ENCODE measurements at regions not wholly inside any gene's neighbourhood (a gene's known extent, or its start where the extent isn't known, plus 50 kb on each side); places are given as distances from the start of the nearest gene placed in this dataset.
"Not testable (repeated sequence)": the region's sequence is repeated elsewhere in the genome, so short reads cannot be mapped to it uniquely, and the experiment has no call there.

- no peak for DNase-seq (ENCODE audit: low spot score)
- intact Hi-C loops (cut with DNase I), result no loop called here
Measured at GRCh38 chr12:25384893-25385248, 134.1 kb upstream of the KRAS start.

GRCh38 chr12:25384038-25384892 is 133.5 kb upstream of the KRAS start:
- intact Hi-C loops (cut with DNase I), result no loop called here

GRCh38 chr12:25382311-25383106 is 131.8 kb upstream of the KRAS start:
- intact Hi-C loops (cut with DNase I), result no loop called here
- no peak for DNase-seq (ENCODE audit: low spot score)

More at GRCh38 chr12:25384038-25384892, 133.5 kb upstream of the KRAS start:
- DNase-seq (ENCODE audit: low spot score), result no peak

GRCh38 chr12:25377469-25378177 is 126.9 kb upstream of the KRAS start:
- intact Hi-C loops (cut with DNase I), result no loop called here
- DNase-seq (ENCODE audit: low spot score), result no peak

- intact Hi-C loops (cut with DNase I), result no loop called here
- no peak for DNase-seq (ENCODE audit: low spot score)
Measured at GRCh38 chr12:25376985-25377384, 126.3 kb upstream of the KRAS start.

- DNase-seq (ENCODE audit: low spot score), result no peak
- intact Hi-C loops (cut with DNase I), result no loop called here
Measured at GRCh38 chr12:25376407-25376806, 125.7 kb upstream of the KRAS start.

- DNase-seq (ENCODE audit: low spot score), result no peak
- intact Hi-C loops (cut with DNase I), result no loop called here
Measured at GRCh38 chr12:25372969-25373817, 122.5 kb upstream of the KRAS start.

GRCh38 chr12:25372002-25372401 is 121.3 kb upstream of the KRAS start:
- intact Hi-C loops (cut with DNase I), result no loop called here
- no peak for DNase-seq (ENCODE audit: low spot score)

GRCh38 chr12:25368557-25368956 is 117.8 kb upstream of the KRAS start:
- DNase-seq (ENCODE audit: low spot score), result no peak
- intact Hi-C loops (cut with DNase I), result no loop called here

- intact Hi-C loops (cut with DNase I), result no loop called here
- DNase-seq (ENCODE audit: low spot score), result no peak
Measured at GRCh38 chr12:25366122-25366521, 115.4 kb upstream of the KRAS start.

GRCh38 chr12:25365340-25365730 is 114.6 kb upstream of the KRAS start:
- intact Hi-C loops (cut with DNase I), result no loop called here
- DNase-seq (ENCODE audit: low spot score), result no peak

- no peak for DNase-seq (ENCODE audit: low spot score)
- intact Hi-C loops (cut with DNase I), result no loop called here
Measured at GRCh38 chr12:25364529-25365339, 114.0 kb upstream of the KRAS start.

GRCh38 chr12:25362646-25363045 is 111.9 kb upstream of the KRAS start:
- intact Hi-C loops (cut with DNase I), result no loop called here
- no peak for DNase-seq (ENCODE audit: low spot score)

- no peak for DNase-seq (ENCODE audit: low spot score)
- intact Hi-C loops (cut with DNase I), result no loop called here
Measured at GRCh38 chr12:25361511-25361910, 110.8 kb upstream of the KRAS start.

GRCh38 chr12:25357595-25357994 is 106.9 kb upstream of the KRAS start:
- DNase-seq (ENCODE audit: low spot score), result no peak
- intact Hi-C loops (cut with DNase I), result no loop called here

GRCh38 chr12:25352942-25353341 is 102.2 kb upstream of the KRAS start:
- DNase-seq (ENCODE audit: low spot score); intact Hi-C loops (cut with DNase I): not testable (repeated sequence)

- intact Hi-C loops (cut with DNase I), result no loop called here
Measured at GRCh38 chr12:25352083-25352918, 101.6 kb upstream of the KRAS start.

GRCh38 chr12:25348593-25348895 is 97.8 kb upstream of the KRAS start:
- intact Hi-C loops (cut with DNase I), result no loop called here
- no peak for DNase-seq (ENCODE audit: low spot score)

More at GRCh38 chr12:25352083-25352918, 101.6 kb upstream of the KRAS start:
- no peak for DNase-seq (ENCODE audit: low spot score)

All from cardiac septum (tissue), 1 donor.